Keratinocyte (primary cell): ENCODE measurements at regions not wholly inside any gene's neighbourhood (a gene's known extent, or its start where the extent isn't known, plus 50 kb on each side); places are given as distances from the start of the nearest gene placed in this dataset.

Source experiments
- DNase-seq: peaks from one replicate; pipeline ENCODE4 v3.0.0-alpha.2; 2011; ENCODE audit warnings: low read depth, missing footprints, low spot score
- FAIRE-seq: peaks from 2 replicates; lab custom pipeline; 2011; peaks lifted over from hg19 to GRCh38; lab: Jason Lieb, UNC
- H2AFZ ChIP-seq: 2 replicates; pipeline ENCODE4 v1.6.0; 2012; ENCODE audit warnings: low read length, control low read depth, inconsistent platforms; ENCODE audit not compliant: control insufficient read depth
- H3K27ac ChIP-seq: 2 replicates; pipeline ENCODE4 v1.5.1; 2011; ENCODE audit warnings: low read length; ENCODE audit not compliant: control insufficient read depth, insufficient read depth
- H3K27me3 ChIP-seq: 3 replicates; pipeline ENCODE4 v1.6.0; 2011; ENCODE audit warnings: low read length; ENCODE audit not compliant: control insufficient read depth, insufficient read depth; ENCODE audit errors: extremely low read depth
- H3K36me3 ChIP-seq, 2 experiments: 2 replicates in 1 of 2; 3 replicates in 1 of 2; pipeline ENCODE4 v1.5.1; 2011; ENCODE audit warnings: low read length in 2 of 2, mild to moderate bottlenecking in 1 of 2; ENCODE audit not compliant: control insufficient read depth in 2 of 2, insufficient read depth in 2 of 2; ENCODE audit errors: extremely low read depth in 1 of 2
- H3K4me1 ChIP-seq: 3 replicates; pipeline ENCODE4 v1.5.1; 2011; ENCODE audit warnings: low read length; ENCODE audit not compliant: control insufficient read depth, insufficient read depth; ENCODE audit errors: extremely low read depth
- H3K4me2 ChIP-seq: 3 replicates; pipeline ENCODE4 v1.6.0; 2011; ENCODE audit warnings: low read depth, low read length; ENCODE audit not compliant: control insufficient read depth, insufficient read depth; ENCODE audit errors: extremely low read depth
- H3K4me3 ChIP-seq, 3 experiments: fragments of 200-600 bp in 1 of 3; sonication (generic) in 1 of 3; 2 replicates in 2 of 3; 3 replicates in 1 of 3; pipeline ENCODE4 v1.5.1; 2011 to 2016; ENCODE audit warnings: low read length in 3 of 3, mild to moderate bottlenecking in 3 of 3, control low read depth in 2 of 3, inconsistent platforms in 1 of 3, low read depth in 1 of 3, mixed read lengths in 1 of 3, mixed run types in 1 of 3, moderate library complexity in 1 of 3; ENCODE audit not compliant: control insufficient read depth in 2 of 3, insufficient read depth in 2 of 3; ENCODE audit errors: extremely low read depth in 1 of 3
- H3K79me2 ChIP-seq: 2 replicates; pipeline ENCODE4 v1.6.0; 2012; ENCODE audit warnings: low read length; ENCODE audit not compliant: control insufficient read depth, insufficient read depth
- H3K9ac ChIP-seq: 3 replicates; pipeline ENCODE4 v1.6.0; 2011; ENCODE audit warnings: low read length; ENCODE audit not compliant: control insufficient read depth, insufficient read depth; ENCODE audit errors: extremely low read depth
- H3K9me1 ChIP-seq: 3 replicates; pipeline ENCODE4 v1.6.0; 2011; ENCODE audit warnings: low read length; ENCODE audit not compliant: control insufficient read depth, insufficient read depth; ENCODE audit errors: extremely low read depth
- H3K9me3 ChIP-seq: 2 replicates; pipeline ENCODE4 v1.5.1; 2012; ENCODE audit warnings: low read depth, low read length; ENCODE audit not compliant: control insufficient read depth
- H4K20me1 ChIP-seq: 3 replicates; pipeline ENCODE4 v1.6.0; 2011; ENCODE audit warnings: low read length; ENCODE audit not compliant: control insufficient read depth, insufficient read depth; ENCODE audit errors: extremely low read depth
- EZH2 ChIP-seq: IDR thresholded peaks from one replicate; pipeline ENCODE4 v1.6.1; 2012; ENCODE audit warnings: inconsistent platforms, mild to moderate bottlenecking, low read length, moderate library complexity
- dilution Hi-C: fragments of 300-500 bp; cut with MboI; formaldehyde crosslinking; loops from one replicate; pipeline ENCODE4 v1.7.0; 2020; ENCODE audit warnings: low sequenced_read_pairs; ENCODE audit not compliant: extremely low pct_ligation_motif_present
- TF ChIP-seq, protein P1 (sequence below), 3 experiments: IDR thresholded peaks in 1 of 3; conservative IDR thresholded peaks in 1 of 3; optimal IDR thresholded peaks in 1 of 3; 2 replicates in 2 of 3; 3 replicates in 1 of 3; pipeline versions ENCODE3 to v1.5.1; 2011; ENCODE audit warnings: low read length in 3 of 3, mild to moderate bottlenecking in 3 of 3, moderate library complexity in 2 of 3, control low read depth in 1 of 3, inconsistent platforms in 1 of 3; ENCODE audit not compliant: insufficient read depth in 2 of 3; ENCODE audit errors: extremely low read depth in 1 of 3

DNA sequence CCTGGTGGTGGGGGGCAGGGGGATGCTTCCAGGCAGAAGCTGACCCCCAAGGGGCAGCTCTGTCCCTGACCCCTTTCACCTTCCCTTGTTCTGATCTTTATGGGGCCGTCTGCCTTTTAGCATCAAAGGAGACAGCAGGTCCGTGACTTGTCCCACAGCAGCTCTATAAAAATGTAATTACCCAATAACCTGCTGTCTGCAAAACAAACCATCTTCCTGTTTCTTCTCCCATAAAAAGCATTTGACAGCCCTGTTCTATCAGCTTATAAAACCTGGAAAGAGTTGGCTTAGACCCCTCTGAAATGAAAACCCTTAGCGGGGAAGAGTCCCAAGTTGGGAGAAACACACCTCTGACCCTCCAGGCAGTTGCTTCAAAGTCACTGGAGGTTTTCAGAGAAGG, 416.9 kb downstream of the MED13L start:
- no peak overlapping the region for H3K9ac ChIP-seq
- H3K4me3 ChIP-seq = no peak overlapping the region
- no peak overlapping the region for H3K4me2 ChIP-seq
- no peaks in the 10 kb centered on the region for H3K4me1 ChIP-seq
- no peaks in the 10 kb centered on the region for H4K20me1 ChIP-seq
- no peak for TF ChIP-seq EZH2
- TF ChIP-seq, protein P1, sequence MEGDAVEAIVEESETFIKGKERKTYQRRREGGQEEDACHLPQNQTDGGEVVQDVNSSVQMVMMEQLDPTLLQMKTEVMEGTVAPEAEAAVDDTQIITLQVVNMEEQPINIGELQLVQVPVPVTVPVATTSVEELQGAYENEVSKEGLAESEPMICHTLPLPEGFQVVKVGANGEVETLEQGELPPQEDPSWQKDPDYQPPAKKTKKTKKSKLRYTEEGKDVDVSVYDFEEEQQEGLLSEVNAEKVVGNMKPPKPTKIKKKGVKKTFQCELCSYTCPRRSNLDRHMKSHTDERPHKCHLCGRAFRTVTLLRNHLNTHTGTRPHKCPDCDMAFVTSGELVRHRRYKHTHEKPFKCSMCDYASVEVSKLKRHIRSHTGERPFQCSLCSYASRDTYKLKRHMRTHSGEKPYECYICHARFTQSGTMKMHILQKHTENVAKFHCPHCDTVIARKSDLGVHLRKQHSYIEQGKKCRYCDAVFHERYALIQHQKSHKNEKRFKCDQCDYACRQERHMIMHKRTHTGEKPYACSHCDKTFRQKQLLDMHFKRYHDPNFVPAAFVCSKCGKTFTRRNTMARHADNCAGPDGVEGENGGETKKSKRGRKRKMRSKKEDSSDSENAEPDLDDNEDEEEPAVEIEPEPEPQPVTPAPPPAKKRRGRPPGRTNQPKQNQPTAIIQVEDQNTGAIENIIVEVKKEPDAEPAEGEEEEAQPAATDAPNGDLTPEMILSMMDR (optimal IDR thresholded peaks at IDR 0.05 in 1 of 3, IDR thresholded peaks at IDR 0.05 in 1 of 3, conservative IDR thresholded peaks at IDR 0.05 in 1 of 3; ENCODE audit: extremely low read depth in 1 of 3, insufficient read depth in 2 of 3, low read length in 3 of 3) = no peak
- FAIRE-seq (no peak), DNase-seq (no peak)
- no peaks in the 10 kb centered on the region for H3K9me1 ChIP-seq
- H3K36me3 ChIP-seq = no peaks in the 10 kb centered on the region
- H3K27ac ChIP-seq = no peak overlapping the region
- H3K79me2 ChIP-seq = no peaks in the 10 kb centered on the region
- dilution Hi-C loops = no loop called here
- H3K9me3 ChIP-seq = no peaks in the 10 kb centered on the region
- no peaks in the 10 kb centered on the region for H3K27me3 ChIP-seq
- H2AFZ ChIP-seq = no peak overlapping the region

DNA sequence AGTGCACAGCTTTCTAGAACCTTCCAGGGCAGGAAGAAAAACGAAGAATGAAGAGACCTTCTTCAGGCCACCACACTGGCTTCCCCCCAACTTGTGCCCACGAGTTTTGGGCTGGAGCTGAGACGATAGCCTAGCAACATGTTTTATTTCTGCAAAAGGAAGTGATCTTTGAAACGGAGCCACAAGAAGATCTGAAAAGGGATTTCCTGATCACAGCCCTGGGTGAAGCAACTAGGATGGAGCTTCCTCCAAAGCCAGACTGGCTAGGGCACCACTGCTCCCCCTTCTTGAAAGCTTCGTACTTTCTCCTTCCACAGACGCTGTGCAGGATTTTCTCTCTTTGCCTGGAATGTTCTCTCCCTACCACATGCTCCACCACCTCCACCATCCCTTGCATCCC, 418.3 kb downstream of the MED13L start:
- Histone ChIP-seq H4K20me1 (no peaks in the 10 kb centered on the region), H3K36me3 (no peaks in the 10 kb centered on the region), H3K9me1 (no peaks in the 10 kb centered on the region), H3K4me1 (no peaks in the 10 kb centered on the region), H3K79me2 (no peaks in the 10 kb centered on the region), H3K27ac (no peak overlapping the region), H2AFZ (no peak overlapping the region), H3K4me3 (no peak overlapping the region), H3K27me3 (no peaks in the 10 kb centered on the region), H3K9me3 (no peaks in the 10 kb centered on the region), H3K4me2 (no peak overlapping the region), H3K9ac (no peak overlapping the region)
- dilution Hi-C loops = no loop called here
- DNase-seq (no peak), FAIRE-seq (no peak)
- no peak for TF ChIP-seq EZH2
- TF ChIP-seq, protein P1 (optimal IDR thresholded peaks at IDR 0.05 in 1 of 3, IDR thresholded peaks at IDR 0.05 in 1 of 3, conservative IDR thresholded peaks at IDR 0.05 in 1 of 3; ENCODE audit: extremely low read depth in 1 of 3, insufficient read depth in 2 of 3, low read length in 3 of 3) = no peak
